ENCODE measurements at regions not wholly inside any gene's neighbourhood (a gene's known extent, or its start where the extent isn't known, plus 50 kb on each side); places are given as distances from the start of the nearest gene placed in this dataset.

GRCh38 chr5:54362434-54362833, 52.1 kb upstream of the ARL15 start:
- TF ChIP-seq, protein P1, sequence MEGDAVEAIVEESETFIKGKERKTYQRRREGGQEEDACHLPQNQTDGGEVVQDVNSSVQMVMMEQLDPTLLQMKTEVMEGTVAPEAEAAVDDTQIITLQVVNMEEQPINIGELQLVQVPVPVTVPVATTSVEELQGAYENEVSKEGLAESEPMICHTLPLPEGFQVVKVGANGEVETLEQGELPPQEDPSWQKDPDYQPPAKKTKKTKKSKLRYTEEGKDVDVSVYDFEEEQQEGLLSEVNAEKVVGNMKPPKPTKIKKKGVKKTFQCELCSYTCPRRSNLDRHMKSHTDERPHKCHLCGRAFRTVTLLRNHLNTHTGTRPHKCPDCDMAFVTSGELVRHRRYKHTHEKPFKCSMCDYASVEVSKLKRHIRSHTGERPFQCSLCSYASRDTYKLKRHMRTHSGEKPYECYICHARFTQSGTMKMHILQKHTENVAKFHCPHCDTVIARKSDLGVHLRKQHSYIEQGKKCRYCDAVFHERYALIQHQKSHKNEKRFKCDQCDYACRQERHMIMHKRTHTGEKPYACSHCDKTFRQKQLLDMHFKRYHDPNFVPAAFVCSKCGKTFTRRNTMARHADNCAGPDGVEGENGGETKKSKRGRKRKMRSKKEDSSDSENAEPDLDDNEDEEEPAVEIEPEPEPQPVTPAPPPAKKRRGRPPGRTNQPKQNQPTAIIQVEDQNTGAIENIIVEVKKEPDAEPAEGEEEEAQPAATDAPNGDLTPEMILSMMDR (IDR thresholded peaks at IDR 0.05; ENCODE audit: borderline replicate concordance, control extremely low read depth, extremely low read depth, insufficient read depth, missing control alignments): no peak
- DNase-seq (ENCODE audit: low spot score): no peak
- in situ Hi-C loops (cut with MboI; ENCODE audit: low sequenced_read_pairs, unreplicated experiment): no loop called here

- in situ Hi-C loops (cut with MboI; ENCODE audit: low sequenced_read_pairs, unreplicated experiment): no loop called here
- TF ChIP-seq, protein P1 (IDR thresholded peaks at IDR 0.05; ENCODE audit: borderline replicate concordance, control extremely low read depth, extremely low read depth, insufficient read depth, missing control alignments): no peak
- DNase-seq (ENCODE audit: low spot score): no peak
Observed at GRCh38 chr5:54361691-54362411, 51.5 kb upstream of the ARL15 start.

- TF ChIP-seq, protein P1 (IDR thresholded peaks at IDR 0.05; ENCODE audit: borderline replicate concordance, control extremely low read depth, extremely low read depth, insufficient read depth, missing control alignments): no peak
- DNase-seq (ENCODE audit: low spot score): no peak
- in situ Hi-C loops (cut with MboI; ENCODE audit: low sequenced_read_pairs, unreplicated experiment): no loop called here
Observed at GRCh38 chr5:54360925-54361662, 50.7 kb upstream of the ARL15 start.
